GM23338 (cell line): ENCODE measurements at regions not wholly inside any gene's neighbourhood (a gene's known extent, or its start where the extent isn't known, plus 50 kb on each side); places are given as distances from the start of the nearest gene placed in this dataset.
"Not testable (repeated sequence)": the region's sequence is repeated elsewhere in the genome, so short reads cannot be mapped to it uniquely, and the experiment has no call there.

ENCODE experiments used
- CREB1 ChIP-seq: fragments of 250-450 bp; sonication (Bioruptor Pico); IDR thresholded peaks from 2 replicates; pipeline ENCODE4 v1.5.0; 2020; ENCODE audit warnings: low read depth, mild to moderate bottlenecking, moderate library complexity
- ETS1 ChIP-seq: IDR thresholded peaks from 2 replicates; pipeline ENCODE4 v1.6.1; 2016; ENCODE audit warnings: antibody characterized with exemption
- EZH2 ChIP-seq: fragments of 200-600 bp; sonication (generic); IDR thresholded peaks from one replicate; pipeline ENCODE4 v1.8.0; 2017; ENCODE audit warnings: antibody characterized with exemption, mild to moderate bottlenecking, low read depth; ENCODE audit not compliant: unreplicated experiment
- EZH2phosphoT487 ChIP-seq: fragments of 200-600 bp; sonication (generic); IDR thresholded peaks from one replicate; pipeline ENCODE4 v1.8.1; 2018; ENCODE audit warnings: antibody characterized with exemption; ENCODE audit not compliant: unreplicated experiment
- JUNB ChIP-seq: IDR thresholded peaks from one replicate; pipeline ENCODE4 v1.6.1; 2016; ENCODE audit warnings: antibody characterized with exemption; ENCODE audit not compliant: unreplicated experiment
- NANOG ChIP-seq: IDR thresholded peaks from 2 replicates; pipeline ENCODE4 v1.6.1; 2016; ENCODE audit warnings: antibody characterized with exemption, borderline replicate concordance
- POLR2AphosphoS5 ChIP-seq: IDR thresholded peaks from 2 replicates; pipeline ENCODE4 v1.6.1; 2016; ENCODE audit warnings: antibody characterized with exemption, low read depth
- REST ChIP-seq: IDR thresholded peaks from one replicate; pipeline ENCODE4 v1.6.1; 2018; ENCODE audit warnings: antibody characterized with exemption; ENCODE audit not compliant: unreplicated experiment
- STAT1 ChIP-seq: IDR thresholded peaks from one replicate; pipeline ENCODE4 v1.6.1; 2016; ENCODE audit warnings: antibody characterized with exemption; ENCODE audit not compliant: unreplicated experiment
- ZNF331 ChIP-seq: fragments of 250-450 bp; sonication (Bioruptor Pico); IDR thresholded peaks from 2 replicates; pipeline ENCODE4 v1.5.0; 2020; ENCODE audit warnings: low read depth, mild to moderate bottlenecking, moderate library complexity
- TF ChIP-seq, protein P1 (sequence below), 2 experiments: fragments of 200-600 bp in 1 of 2; sonication (generic) in 1 of 2; conservative IDR thresholded peaks; 2 replicates each; pipeline versions ENCODE4 v1.5.1 to v1.6.1; 2016 to 2017; ENCODE audit warnings: antibody characterized with exemption in 2 of 2, low read depth in 2 of 2, mild to moderate bottlenecking in 2 of 2, moderate library complexity in 1 of 2

DNA sequence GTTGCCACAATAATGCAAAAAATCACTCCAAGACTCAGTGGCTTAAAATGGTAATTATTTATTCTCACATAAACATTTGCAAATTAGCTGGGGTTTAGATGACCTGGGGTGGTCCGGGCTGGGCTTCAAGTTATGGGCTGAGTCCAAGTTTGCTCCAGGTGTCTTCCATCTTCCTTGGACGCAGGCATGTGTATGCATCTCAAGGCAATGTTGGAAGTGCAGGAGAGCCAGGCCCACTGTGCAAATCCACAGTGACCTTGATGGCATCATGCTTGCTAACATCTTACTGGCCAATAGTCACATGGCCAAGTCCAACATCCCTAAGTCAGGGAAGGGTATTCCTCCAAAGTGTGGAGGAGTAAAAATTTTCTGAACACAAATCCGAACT, 206.9 kb downstream of the BCAS1 start:
- TF ChIP-seq, protein P1, sequence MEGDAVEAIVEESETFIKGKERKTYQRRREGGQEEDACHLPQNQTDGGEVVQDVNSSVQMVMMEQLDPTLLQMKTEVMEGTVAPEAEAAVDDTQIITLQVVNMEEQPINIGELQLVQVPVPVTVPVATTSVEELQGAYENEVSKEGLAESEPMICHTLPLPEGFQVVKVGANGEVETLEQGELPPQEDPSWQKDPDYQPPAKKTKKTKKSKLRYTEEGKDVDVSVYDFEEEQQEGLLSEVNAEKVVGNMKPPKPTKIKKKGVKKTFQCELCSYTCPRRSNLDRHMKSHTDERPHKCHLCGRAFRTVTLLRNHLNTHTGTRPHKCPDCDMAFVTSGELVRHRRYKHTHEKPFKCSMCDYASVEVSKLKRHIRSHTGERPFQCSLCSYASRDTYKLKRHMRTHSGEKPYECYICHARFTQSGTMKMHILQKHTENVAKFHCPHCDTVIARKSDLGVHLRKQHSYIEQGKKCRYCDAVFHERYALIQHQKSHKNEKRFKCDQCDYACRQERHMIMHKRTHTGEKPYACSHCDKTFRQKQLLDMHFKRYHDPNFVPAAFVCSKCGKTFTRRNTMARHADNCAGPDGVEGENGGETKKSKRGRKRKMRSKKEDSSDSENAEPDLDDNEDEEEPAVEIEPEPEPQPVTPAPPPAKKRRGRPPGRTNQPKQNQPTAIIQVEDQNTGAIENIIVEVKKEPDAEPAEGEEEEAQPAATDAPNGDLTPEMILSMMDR (conservative IDR thresholded peaks at IDR 0.05; ENCODE audit: low read depth in 2 of 2): not testable (repeated sequence)
- TF ChIP-seq POLR2AphosphoS5, REST, EZH2, CREB1, EZH2phosphoT487, STAT1, ZNF331, JUNB, ETS1, NANOG: not testable (repeated sequence)
